Calu3 (cell line): ENCODE measurements at regions not wholly inside any gene's neighbourhood (a gene's known extent, or its start where the extent isn't known, plus 50 kb on each side); places are given as distances from the start of the nearest gene placed in this dataset.

Source experiments
- BruUV-seq: library from RNA; stranded (reverse); fragments of 400-500 nt; replicated peaks from 2 replicates; lab custom pipeline; 2021; lab: Mats Ljungman, UMichigan
- CTCF ChIA-PET: fragments of 300-600 bp; sonication (Branson Sonifier 250); formaldehyde crosslinking; loops from one replicate; lab custom pipeline; 2022; ENCODE audit warnings: antibody characterized with exemption; lab: Charles Lee
- DNase-seq: peaks from one replicate; pipeline ENCODE4 v3.0.0; 2022
- H3K27ac Mint-ChIP-seq: one replicate; pipeline ENCODE4 v1.8.0; 2022; ENCODE audit warnings: mixed read lengths; ENCODE audit not compliant: unreplicated experiment
- H3K27me3 Mint-ChIP-seq: one replicate; pipeline ENCODE4 v1.8.0; 2022; ENCODE audit warnings: mixed read lengths; ENCODE audit not compliant: unreplicated experiment
- H3K36me3 Mint-ChIP-seq: one replicate; pipeline ENCODE4 v1.8.0; 2022; ENCODE audit warnings: mild to moderate bottlenecking, moderate library complexity, mixed read lengths; ENCODE audit not compliant: insufficient read depth, unreplicated experiment
- H3K4me1 Mint-ChIP-seq: one replicate; pipeline ENCODE4 v1.8.0; 2022; ENCODE audit warnings: mild to moderate bottlenecking, low read depth, mixed read lengths; ENCODE audit not compliant: unreplicated experiment
- H3K4me3 Mint-ChIP-seq: one replicate; pipeline ENCODE4 v1.8.0; 2022; ENCODE audit warnings: mild to moderate bottlenecking, low read depth, moderate library complexity, mixed read lengths; ENCODE audit not compliant: unreplicated experiment
- H3K9me3 Mint-ChIP-seq: one replicate; pipeline ENCODE4 v1.8.0; 2022; ENCODE audit warnings: low read depth, mixed read lengths; ENCODE audit not compliant: unreplicated experiment
- intact Hi-C: fragments of 100-400 bp; cut with micrococcal nuclease; formaldehyde crosslinking; loops from one replicate; pipeline ENCODE4 v1.10.0; 2022; ENCODE audit not compliant: unreplicated experiment
- TF ChIP-seq, protein P1 (sequence below): fragments of 200-600 bp; IDR thresholded peaks from one replicate; pipeline ENCODE4 v1.8.0; 2022; ENCODE audit warnings: antibody characterized with exemption; ENCODE audit not compliant: unreplicated experiment

DNA sequence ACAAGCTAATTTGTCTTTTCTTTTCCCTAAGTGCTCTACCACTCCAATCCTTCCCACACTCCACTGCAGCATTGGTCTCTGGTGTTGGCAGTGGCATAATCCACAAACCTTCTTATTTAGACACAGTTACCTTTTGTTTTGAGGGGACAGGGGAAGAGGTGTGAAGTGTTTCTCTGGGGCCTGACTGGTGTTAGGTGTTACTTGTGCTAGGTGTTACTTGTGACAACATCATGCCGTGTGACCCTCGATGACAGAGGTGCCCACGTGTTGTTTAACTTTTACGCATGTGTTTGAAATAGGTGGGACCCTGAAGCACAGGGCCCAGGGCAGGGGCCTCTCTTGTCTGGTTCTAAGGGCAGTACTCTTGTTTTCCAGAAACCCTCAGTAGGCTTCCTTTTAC lies 70.5 kb upstream of the SPRY4 start:
- BruUV-seq = no TSS peak

DNA sequence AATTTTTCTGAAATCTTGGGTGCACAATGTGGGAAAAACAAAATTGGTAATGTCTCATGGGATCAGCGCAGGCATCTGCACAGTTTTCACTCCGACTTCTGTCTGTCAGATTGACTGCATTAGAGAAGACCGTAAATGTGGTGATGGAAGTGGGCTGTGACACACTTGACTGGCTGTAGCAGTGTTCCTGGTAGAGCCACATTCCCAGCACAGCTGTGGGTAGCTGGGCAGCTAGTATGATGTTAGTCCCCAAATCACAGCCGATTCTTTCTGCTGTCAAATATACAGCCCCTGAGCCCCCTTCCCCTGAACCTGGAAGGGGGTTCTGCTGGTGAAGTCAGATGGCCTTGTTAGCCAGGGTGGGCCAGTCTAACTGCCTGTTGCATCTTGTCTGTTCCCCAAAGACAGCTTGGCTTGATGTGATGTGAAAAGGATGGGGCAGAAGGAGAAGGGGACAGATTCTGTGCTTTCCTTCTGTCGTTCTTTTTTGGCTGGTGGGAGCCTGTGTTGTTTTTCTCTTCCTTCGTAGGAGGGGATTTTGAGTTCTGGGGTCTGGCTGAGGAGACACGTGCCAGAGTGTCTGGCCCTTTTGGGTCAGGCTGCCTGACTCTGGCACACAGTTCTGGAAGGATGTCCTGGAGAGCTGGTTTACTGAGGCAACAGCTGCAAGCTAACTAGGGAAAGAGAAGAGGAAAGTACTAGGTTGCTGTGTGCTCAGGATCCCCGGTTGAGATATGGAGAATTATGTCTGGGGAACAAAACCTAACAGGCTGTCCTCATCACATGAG lies 66.4 kb upstream of the SPRY4 start:
- Mint-ChIP-seq H3K27ac (no peak overlapping the region), H3K36me3 (no peaks in the 10 kb centered on the region), H3K4me1 (peaks cover 32% of the 10 kb centered on the region), H3K4me3 (no peak overlapping the region), H3K9me3 (peaks cover 3% of the 10 kb centered on the region), H3K27me3 (no peaks in the 10 kb centered on the region)
- TF ChIP-seq, protein P1, sequence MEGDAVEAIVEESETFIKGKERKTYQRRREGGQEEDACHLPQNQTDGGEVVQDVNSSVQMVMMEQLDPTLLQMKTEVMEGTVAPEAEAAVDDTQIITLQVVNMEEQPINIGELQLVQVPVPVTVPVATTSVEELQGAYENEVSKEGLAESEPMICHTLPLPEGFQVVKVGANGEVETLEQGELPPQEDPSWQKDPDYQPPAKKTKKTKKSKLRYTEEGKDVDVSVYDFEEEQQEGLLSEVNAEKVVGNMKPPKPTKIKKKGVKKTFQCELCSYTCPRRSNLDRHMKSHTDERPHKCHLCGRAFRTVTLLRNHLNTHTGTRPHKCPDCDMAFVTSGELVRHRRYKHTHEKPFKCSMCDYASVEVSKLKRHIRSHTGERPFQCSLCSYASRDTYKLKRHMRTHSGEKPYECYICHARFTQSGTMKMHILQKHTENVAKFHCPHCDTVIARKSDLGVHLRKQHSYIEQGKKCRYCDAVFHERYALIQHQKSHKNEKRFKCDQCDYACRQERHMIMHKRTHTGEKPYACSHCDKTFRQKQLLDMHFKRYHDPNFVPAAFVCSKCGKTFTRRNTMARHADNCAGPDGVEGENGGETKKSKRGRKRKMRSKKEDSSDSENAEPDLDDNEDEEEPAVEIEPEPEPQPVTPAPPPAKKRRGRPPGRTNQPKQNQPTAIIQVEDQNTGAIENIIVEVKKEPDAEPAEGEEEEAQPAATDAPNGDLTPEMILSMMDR = no peak
- BruUV-seq = no TSS peak
- intact Hi-C loops = no loop called here
- CTCF ChIA-PET = no interaction called here
- DNase-seq = no peak

More for the DNA sequence above, 70.5 kb upstream of the SPRY4 start:
- Mint-ChIP-seq H3K36me3 (no peaks in the 10 kb centered on the region), H3K4me1 (no peaks in the 10 kb centered on the region), H3K9me3 (peaks cover 8% of the 10 kb centered on the region), H3K27me3 (no peaks in the 10 kb centered on the region), H3K27ac (no peak overlapping the region), H3K4me3 (no peak overlapping the region)
- TF ChIP-seq, protein P1 = no peak
- DNase-seq = no peak
- intact Hi-C loops = no loop called here
- CTCF ChIA-PET = interaction anchor here (1.0 kb wide), 1 partner anchor 10 kb away, joined by 3 read pairs; no protein-coding TSS in a partner anchor

DNA sequence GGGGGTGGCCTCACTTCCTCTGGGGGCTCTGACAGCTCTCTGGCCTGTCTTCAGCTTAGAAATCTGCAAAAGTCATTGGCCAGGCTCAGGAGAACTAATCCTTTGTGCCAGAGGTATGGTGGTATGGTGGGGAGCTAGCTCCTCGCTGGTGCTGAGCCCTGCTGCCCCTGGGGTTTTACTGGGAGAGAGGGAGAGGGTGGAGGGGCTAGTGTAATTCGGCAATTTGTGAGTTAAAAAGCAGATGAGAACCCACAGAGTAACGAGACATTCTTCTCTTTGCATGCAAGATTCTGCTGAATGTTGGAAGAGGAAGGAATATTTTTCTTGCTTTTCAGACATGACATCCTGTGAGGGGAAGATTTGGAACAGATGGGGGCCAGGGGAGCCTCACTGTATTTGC lies 65.5 kb upstream of the SPRY4 start:
- peaks cover 37% of the 10 kb centered on the region for H3K4me1 Mint-ChIP-seq

DNA sequence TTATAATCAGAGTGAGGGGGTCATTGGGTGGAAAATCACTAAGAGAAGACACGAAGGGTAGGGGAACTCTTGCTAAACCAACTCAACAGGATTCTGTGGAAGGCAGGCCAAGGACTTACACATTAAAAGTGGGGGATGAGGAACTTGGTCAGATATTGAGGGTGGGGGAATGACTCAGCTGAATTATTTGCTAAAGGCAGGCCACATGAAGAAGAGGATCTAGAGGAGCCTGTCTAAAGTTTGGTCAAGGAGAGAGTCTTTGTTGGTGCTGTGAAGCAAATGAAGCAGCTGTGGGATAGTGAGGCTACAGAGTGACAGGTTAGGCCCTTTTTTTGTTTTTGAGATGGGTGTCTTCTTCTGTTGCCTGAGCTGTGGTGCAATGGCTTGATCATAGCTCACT lies 63.9 kb upstream of the SPRY4 start:
- Mint-ChIP-seq H3K36me3 (no peaks in the 10 kb centered on the region), H3K27ac (peak overlapping the region; percentile 77), H3K4me1 (peaks cover 44% of the 10 kb centered on the region), H3K27me3 (no peaks in the 10 kb centered on the region), H3K9me3 (no peaks in the 10 kb centered on the region), H3K4me3 (no peak overlapping the region)
- DNase-seq = no peak
- CTCF ChIA-PET = no interaction called here
- TF ChIP-seq, protein P1 = no peak
- no TSS peak for BruUV-seq
- intact Hi-C loops = no loop called here

More for the DNA sequence above, 65.5 kb upstream of the SPRY4 start:
- TF ChIP-seq, protein P1 = no peak
- DNase-seq = no peak
- Mint-ChIP-seq H3K27ac (no peak overlapping the region), H3K36me3 (no peaks in the 10 kb centered on the region), H3K27me3 (no peaks in the 10 kb centered on the region), H3K4me3 (no peak overlapping the region), H3K9me3 (no peaks in the 10 kb centered on the region)
- intact Hi-C loops = no loop called here
- no TSS peak for BruUV-seq
- CTCF ChIA-PET = no interaction called here
